HG03575 (cell line): ENCODE measurements at regions not wholly inside any gene's neighbourhood (a gene's known extent, or its start where the extent isn't known, plus 50 kb on each side); places are given as distances from the start of the nearest gene placed in this dataset.

Experiments
- ATAC-seq: cut with Tn5 transposase; IDR thresholded peaks from one replicate; pipeline ENCODE4 v1.9.1; 2021; ENCODE audit not compliant: unreplicated experiment, insufficient number of reproducible peaks, low FRiP score; ENCODE audit errors: extremely low read depth

DNA sequence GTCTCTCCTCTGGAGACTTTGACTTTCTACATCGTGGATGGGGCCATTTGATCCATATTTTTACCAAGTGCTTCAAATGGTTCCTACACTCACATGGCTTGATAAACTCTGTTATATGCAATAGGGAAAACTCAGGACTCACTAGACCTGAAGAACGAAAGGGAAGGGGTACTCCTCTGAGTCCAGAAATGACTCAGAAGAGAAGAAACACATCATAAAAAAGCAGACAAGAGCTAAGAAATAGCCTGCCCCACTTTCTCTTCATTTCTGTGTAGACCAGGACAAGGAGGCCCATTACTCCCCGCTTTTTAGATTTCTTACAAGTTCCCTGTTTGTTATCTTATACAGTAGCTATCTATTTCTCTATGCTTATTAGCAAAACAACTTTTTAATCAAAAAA lies 369.8 kb upstream of the ARID1B start:
- no peak for ATAC-seq

DNA sequence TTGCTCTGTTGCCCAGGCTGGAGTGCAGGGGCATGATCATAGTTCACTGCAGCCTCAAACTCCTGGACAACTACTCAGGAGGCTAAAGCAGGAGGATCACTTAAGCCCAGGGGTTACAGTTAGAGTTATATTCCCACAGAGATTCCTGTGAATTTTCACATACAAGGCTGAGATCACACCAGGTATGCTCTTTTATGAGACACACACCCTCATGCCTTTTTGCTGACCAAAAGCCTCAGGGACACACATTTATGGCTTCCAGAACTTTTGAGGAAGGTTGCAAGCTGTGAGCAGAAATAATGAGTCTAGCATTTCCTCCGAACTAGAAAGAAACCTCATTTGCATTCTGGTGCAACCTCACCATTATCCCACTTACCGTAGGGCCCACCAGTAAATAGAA lies 370.5 kb upstream of the ARID1B start:
- ATAC-seq: no peak

DNA sequence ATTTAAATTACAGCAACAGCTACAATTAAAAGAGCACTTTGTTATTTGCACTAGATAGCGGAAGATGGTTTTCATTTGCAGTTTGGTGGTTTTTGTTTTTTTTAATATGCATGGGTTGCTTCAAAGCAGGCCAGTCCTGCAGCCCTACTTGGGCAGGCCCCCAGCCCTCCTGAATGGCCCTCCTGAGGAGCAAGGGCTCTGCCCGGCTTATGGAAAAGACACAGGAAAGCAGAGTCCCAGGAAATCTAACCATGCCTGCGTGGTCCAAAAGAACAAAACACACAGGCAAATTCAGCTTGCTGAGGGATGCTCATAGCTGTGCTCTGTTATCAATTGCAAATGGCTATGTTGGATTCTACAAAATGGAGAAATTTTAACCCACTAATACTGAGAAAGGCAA lies 371.1 kb upstream of the ARID1B start:
- ATAC-seq: no peak

DNA sequence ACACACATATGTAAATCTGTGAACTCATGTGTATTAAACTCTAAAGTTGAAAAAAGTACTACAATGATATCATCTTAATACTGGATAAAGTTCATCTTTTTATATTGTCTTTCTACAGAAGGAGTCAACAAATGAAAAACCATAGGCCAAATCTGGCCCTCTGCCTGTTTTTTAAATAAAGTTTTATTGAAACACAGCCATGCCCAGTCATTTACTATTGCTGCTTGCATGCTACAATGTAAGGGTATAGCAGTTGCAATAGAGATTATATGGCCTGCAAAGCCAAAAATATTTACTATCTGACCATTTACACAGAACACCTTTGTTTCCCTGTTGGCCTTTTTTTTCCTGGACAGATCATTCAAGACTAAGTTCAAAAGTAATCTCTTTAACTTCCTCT lies 374.6 kb upstream of the ARID1B start:
- no peak for ATAC-seq

DNA sequence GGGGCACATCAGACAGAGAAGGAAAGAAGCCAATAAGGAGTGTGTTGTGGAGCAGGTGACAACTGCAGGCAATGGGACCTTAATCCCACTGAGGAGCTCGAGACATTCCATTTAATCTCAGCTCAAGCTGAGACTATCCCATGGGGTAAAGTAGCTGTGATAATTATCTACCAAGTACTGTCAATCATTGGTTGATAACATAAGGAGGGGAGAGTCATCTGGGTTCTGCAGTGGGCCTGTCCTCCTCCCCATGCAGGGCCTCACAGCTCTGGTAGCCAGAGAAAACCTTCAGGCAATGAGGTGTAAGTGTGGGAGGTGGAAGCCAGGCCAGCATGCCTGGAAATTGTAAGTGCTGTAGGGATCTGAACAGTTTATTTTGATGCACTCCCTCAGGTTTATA lies 375.0 kb upstream of the ARID1B start:
- ATAC-seq: no peak

DNA sequence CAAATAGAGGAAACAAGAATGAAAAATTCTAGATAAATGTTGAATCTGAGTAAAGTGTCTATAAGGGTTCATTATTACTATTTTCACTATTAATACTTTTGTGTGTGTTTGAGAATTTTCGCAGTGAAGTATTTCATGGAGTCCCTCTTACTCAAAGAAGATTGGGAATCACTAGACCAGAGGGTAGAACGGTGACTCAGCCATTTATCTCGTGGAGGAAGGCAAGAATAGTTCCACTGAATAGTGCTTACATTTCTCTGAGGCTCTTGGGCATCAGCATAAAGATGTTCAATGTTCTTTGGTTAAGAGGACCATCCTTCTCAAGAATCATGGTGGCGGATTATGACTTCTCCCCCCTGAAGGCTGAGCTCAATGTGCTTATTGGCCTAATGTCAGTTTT lies 376.7 kb upstream of the ARID1B start:
- ATAC-seq: no peak

DNA sequence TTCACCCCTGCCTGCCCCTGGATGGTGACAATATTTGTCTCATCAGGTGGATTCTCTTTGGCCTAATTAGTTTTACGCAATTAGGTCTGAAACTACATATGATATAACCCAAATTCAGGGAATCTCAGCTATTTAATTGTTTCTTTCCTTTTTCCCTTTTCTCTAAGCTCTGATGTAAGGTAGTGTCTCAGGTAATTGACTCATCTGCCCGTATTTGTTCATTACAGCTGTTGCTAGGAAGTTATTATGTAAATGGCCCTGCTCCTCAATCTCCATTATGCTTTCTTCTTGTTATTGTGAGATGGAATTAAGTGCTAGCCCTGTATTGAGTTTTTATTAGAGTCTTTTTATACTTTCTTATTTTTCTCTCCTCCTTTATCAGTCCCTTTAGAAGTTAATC lies 378.2 kb upstream of the ARID1B start:
- no peak for ATAC-seq

DNA sequence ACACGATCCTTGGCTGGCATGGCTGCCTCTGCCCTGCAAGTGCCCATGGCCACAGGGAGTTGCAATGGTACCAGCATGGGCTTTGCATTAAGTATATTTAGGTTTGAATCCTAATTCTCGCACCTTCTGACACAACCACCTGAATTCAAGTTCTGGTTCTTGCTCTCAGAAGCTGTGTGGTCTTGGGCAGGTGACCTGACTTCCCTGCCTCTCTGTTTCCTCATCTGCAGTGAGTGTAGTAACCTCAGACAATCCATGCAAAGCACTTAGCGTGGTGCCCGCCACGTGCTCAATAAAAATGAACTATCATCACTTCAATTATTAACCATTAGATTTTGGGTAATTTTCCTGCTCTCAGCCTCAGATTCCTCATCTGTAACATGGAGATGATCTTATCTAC lies 378.8 kb upstream of the ARID1B start:
- no peak for ATAC-seq

DNA sequence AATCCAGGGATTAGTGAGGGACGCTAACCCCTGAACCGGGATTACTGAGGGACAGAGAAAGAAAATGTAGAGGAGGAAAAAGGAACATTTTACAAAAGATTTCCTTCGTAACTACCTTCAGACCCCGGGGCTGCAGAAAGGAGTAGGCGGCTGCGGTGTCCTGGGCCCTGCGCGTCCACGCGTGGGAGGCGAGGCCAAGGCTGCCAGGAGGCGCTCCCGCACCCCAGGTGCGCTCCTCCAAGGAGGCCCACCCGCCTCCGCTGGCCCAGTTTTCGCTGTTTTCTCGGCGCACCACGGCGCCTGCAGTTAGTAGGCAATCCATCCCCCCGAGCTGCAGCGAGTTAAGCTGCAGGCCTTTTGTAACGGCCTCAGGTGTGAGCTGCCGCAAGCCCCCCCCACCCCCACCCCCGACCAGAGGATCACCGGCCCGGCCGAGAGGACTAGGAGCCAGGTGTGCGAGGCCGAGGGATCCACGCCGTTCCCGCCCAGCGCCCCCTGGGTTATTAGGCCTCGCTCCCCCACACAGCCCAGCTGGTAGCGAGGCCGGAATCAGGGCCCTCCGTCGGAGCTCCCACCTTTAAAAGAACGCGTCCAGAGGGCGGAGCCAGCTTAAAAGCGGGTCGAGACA lies 380.3 kb upstream of the ARID1B start:
- ATAC-seq: no peak

DNA sequence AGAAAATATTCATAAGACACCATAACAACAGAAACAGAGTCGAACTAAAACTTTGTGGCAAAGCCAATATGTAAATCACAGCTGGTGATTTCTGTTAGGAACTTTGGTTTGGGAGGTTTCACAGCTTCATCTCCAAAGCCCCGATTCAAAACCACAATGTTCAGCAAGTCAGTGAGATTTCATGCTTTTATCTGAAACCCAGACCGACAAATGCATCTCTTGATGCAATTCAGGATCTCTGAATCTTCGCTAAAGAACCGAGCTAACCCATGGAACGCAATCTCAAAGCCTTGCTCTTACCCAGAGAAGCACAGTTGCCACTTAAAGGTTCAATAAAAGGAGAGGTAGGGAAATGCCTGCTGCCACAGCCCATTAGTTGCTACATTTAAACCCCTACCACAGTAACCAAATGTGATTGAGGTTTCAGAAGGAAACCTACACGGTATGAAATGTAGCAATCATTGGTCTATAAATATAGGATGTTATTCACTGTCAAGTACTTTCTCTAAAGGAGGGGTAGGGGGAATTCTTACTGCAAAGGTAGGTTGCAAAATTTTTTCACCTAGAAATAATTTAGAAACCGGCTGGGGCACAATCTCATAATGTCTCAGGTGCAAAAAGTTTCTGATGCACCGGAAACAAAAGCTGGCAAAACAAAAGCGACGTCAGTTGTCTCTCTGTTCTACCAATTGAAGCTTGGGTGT lies 381.0 kb upstream of the ARID1B start:
- peak; percentile 70 for ATAC-seq

DNA sequence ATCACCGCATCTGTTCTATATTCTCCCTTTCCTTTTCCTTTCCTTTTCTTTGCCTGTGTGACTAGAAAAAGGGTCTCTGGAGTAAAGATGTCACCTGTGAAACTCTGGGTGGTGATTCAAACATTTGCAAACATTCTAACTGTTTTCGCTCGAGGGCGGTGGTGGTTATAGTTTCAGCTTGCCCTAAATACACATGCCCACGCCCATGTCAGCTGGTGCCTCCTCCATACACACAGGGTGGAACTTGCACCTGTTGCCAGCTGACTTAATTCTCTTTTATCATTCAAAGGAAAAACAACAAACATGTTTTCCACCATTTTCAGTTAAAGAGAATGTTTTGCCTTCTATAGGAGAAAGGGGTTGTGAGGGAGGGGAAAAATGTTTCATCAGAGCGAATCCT lies 381.9 kb upstream of the ARID1B start:
- ATAC-seq: no peak

DNA sequence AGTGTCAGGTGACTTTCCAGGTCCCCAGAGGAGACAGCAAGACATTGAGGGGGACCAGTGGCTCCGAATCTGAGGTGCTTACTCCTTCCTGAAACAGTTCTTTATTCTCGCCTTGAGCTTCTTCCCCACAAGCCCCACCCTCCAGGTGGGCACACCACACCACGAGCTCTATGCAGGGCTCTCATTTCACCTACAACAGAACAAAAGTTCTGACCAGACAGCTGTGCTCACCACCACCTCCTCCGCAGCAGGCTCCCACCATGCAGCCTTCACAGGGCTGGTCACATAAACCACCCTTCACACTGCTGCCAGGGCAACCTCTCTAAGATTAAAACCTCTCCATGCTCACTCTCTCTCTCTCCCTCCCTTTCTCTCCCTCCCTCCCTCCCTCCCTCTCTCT lies 384.5 kb upstream of the ARID1B start:
- ATAC-seq: no peak

DNA sequence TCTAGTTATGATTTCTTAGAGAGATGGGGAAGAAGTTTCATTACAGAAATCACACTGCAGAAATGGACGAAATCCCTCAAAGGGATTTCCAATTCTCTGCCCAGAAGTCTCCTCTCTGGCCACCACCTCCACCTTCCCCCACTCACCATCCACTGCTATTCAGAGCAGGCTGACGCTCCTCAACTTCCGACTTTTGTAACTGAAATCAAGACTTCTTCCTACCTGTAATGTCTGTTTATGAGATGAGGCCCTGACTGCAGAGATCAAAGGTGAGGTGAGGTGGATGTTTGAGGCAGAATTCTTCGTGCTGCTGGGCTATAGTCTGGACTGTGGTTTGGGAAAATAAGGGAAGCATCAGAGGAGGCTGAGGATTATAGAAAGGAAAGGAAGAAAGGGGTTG lies 385.2 kb upstream of the ARID1B start:
- no peak for ATAC-seq

DNA sequence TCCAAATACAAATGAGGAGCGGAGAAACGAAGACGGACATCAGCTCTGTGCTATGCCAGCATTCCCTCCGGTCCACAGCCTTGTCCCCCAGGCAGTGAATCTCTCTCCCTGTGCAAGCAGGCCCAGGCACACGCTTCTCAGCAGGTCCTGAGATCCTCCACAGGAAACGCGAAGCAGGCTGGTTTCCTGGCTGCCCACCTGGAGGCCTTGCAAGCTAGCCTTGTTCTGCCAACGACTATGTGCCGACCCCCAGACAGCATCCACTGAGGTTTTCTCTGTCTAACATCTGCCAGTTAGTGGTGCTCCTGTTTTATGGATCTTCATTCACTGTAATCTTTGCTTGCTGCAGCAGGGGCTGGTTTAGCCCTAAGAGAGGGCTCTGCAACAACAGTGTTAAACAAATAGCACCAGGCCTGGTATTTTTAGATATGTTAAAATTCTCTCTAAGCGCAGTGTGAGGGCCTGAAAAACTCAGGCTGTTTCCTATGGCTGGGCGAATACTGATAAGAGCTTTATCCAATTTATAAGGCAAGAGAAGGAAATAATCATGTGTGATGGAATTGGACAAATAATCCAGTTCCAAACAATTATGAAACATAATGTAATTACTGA lies 386.0 kb upstream of the ARID1B start:
- ATAC-seq: no peak

DNA sequence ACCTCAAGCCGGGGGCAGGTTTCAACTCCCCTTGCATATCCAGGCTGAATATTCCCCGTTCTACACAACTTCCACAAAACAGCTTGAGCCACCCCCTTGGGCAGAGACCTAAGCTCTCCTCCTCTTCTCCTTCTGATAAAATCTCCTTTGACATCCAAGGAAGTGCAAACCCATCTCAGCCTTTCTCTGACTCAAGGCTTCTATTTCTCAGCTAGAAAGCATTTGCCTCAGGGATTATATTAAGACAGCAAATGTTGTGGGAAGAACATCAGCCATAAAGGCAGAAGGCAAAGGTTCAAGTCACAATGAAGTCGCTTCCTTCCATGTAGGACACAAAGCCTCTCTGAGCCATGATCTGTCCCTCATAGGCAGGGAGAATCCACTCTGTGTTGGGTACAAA lies 386.6 kb upstream of the ARID1B start:
- ATAC-seq: no peak

DNA sequence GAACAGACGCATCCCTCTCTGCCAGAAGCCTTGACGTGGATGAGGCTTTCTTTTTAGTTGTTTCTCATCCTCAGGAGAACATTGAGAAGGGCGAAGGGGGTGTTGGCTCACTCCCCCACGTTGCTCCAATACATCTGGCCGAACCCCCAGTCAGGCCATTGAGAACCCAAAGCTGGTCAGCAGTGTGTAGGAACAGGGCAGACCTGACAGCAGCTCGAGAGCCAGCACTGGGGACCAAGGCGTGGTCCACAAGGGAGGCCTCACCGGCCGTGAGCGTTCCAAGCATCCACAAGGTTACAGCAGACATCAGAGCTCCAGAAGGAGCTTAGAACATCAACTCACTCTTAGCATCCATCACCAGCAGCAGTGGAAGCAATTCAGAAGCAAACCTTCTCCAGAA lies 387.9 kb upstream of the ARID1B start:
- ATAC-seq: no peak

DNA sequence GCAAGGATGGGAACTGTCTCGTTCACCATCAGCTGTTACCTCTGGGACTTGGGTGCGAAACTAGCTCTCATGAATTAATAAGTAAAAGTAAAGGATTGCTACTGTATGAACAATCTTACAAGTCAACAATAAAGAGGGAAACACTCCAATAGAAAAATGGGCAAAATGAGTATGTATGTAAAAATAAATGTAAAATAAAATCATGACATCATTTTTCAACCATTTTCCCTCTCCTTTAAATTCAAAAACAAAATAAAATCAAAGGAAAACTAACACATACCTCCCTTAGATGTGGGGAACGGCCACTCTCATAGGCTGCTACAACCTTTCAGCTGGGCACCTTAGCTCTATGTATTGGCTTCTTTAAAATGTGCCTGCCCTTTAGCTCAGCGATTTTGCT lies 389.7 kb upstream of the ARID1B start:
- ATAC-seq: no peak

DNA sequence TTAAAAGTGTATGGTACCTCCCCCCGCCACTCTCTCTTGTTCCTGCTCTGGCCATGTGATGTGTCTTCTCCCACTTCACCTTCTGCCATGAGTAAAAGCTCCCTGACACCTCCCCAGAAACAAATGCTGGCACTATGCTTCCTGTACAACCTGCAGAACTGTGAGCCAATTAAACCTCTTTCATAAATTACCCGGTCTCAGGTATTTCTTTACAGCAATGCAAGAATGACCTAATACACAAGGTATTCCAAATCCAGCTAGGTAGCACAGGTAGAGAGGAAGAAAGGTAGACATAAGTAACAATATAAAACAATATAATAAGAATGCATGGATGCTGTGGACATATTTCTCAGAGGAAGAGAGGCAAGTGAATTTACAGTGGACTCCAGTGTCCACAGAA lies 394.1 kb upstream of the ARID1B start:
- ATAC-seq: no peak

DNA sequence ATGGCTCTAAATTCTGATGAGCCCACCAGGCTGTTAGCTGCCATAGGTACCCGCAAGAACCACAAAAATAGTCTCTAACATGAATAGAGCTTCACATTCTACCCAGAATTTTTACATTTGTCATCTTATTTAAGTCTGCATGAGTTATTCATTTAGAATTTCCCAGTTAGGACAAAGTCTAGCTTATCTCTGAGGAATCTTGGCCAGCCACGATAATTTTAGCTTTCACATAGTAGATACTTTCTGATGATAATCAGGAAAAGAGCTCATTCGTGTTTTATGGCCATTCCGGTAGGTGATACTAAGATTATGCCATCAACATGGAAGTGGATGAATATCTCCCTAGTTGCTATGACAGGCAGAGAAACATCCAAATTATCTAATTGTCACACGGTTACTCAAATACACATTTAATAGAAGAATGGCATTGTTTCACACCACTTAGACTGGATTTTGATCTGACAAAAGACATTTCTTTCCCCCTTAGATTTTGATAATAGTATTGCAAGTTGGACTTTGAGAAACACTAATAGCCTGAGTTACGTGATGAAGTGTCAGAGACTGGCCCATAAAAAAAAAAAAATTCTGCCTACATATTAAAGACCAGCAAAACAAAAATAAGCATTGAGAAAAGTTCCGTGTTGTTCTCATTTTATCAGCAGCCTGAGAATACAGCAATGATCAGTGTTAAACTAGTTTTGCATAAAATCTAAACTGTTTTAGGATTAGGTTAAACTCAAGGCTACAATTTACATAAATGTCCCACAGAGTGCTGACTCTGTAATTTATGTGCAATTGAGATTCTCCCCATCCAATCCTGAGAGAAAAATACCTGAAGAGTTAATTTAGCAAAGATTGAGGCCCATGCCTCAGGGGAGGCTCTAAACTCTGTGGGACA lies 397.5 kb upstream of the ARID1B start:
- no peak for ATAC-seq

DNA sequence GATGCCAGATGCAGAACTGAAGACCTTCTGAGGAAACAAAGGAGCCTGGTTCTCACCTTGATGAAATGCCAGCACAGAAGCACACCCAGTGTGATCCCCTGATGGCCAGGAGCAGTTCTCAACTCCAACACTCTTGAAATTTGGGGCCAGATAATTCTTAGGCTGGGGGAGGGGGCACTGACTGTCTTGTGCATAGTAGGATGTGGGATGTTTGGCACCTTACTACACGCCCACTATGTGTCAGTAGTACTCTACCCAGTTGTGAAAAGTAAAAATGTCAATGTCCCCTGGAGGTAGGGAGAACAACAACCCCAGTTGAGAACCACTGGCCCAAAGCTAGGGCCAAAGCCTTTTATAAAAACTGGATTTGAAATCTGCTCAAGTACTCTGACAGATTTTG lies 398.3 kb upstream of the ARID1B start:
- ATAC-seq: no peak
